ENCODE measurements at regions not wholly inside any gene's neighbourhood (a gene's known extent, or its start where the extent isn't known, plus 50 kb on each side); places are given as distances from the start of the nearest gene placed in this dataset.
"Not testable (repeated sequence)": the region's sequence is repeated elsewhere in the genome, so short reads cannot be mapped to it uniquely, and the experiment has no call there.

DNA sequence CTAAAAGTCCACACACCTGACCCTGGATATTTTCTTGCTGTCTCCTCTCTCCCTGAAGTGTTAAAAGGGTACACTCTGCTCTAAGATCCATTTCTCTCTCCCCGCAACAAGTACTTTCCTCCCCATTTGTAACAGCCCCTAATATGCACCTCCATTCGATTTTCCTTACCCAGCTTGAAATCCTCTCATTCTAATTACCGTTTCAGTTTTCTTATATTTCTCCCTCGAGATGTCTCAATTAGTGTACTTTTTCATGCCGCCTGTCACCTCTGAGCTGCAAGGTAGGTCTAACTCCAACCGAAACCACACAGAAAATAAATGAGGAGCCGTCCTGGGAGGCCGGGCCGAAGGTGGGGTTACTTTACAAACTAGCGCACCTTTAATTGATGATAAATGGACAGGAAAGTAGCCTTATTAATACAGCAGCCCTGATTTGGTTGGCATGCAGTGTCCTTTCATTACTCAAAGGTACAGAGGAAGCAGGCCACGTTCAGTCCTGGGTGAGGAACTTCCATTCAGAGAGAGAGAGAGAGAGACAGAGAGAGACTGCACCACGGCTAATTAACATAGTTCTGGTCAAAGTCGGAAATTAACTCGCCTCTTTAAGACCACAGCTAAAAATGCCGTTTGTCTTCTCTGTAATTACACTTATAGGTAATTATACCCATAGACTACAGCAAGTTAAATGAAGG lies 319.9 kb downstream of the ARRDC4 start:
- DNase-seq, result no peak

- no peak for DNase-seq
Measured at GRCh38 chr15:98281130-98281529, 320.6 kb downstream of the ARRDC4 start.

DNA sequence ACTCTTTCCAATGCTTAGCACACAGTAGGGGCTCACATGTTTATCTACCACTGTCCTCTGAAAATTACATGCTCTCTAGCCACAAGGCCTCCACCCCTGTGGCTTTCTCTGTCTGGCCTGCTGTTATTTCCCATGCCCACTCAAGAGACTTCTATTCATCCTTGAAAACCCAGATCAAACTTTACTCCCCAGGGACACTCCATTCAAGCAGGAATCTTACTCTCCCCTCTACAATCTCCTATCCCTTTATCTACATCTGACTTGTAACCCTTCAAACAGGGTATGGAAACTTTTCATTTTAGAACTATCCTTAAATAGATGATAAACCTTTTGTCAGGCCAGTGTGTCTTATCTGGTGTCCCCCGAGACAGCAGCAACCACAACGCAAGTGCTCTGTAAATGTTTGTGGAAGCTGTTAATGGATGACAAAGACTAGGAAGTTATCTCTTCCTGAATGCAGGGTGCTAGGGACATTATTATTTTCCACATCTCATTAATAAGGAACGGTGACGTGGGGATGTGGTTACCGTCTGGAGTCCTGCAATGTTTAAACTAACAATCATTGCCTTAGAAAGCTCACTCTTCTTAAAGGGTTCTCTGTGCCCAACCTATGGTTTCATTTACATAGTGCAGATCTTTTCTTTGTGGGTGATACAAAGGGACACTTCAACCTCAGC lies 322.3 kb downstream of the ARRDC4 start:
- no peak for DNase-seq

DNA sequence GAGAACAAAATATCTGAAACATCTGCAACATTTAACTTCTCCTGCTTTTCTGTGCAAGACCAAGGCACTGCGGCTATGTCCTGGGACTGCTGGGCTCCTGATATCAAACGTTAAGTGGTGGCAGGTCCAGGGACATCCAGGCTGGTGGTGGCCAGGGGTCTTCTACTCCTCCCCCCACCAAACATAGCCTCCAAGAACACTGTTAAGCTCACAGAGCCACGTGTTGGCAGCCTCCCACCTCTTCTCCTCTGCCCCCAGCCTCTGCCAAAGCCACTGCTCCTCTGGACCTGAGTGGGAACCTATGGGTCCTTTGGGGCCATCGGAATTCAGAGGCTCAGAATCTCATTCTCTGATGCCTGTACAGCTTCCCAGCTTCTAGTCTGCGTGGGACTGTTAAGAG lies 325.7 kb downstream of the ARRDC4 start:
- no peak for DNase-seq

DNA sequence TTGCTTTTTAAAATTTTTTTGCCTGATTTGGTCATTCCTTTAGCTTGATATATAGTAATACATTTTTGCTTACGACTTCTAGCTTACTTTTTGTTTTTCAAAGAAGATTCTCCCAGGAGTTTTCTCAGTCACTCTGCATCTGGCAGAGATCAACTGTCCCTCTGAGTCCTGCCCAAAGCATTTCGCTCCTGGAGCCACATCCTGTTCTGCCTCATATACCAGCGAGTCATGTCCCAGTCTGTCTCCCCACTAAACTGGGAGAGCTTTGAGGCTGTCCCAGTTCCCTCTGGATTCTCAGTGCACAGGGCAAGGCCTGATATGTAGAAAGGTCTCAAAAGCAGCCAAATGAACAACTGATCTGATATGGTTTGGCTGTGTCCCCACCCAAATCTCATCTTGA lies 326.3 kb downstream of the ARRDC4 start:
- DNase-seq, result no peak

DNA sequence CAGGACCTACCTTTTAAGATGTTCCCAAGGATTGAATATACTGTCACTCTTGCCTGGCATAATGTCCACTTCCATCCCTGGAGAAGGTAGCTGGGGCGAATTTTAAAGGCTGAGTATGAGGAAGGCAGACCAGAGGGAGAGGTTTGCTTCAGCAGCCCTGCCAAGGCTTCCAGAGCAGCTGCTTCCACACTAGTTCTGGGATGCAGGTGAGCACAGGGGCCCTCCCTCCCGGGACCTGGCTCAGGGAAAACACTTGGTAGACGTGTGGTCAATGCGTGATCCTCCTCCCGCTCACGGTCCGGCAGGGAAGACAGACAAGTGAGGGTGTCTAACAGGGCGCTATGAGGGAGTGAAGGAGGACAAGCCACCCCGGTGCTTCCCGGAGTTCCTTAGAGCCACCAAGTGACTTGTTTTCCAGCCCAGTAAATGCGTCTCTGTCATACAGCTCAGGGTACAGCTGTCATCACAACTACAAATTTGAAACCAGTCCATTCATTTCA lies 327.6 kb downstream of the ARRDC4 start:
- no peak for DNase-seq

- DNase-seq, result no peak
Measured at GRCh38 chr15:98289747-98290146, 329.2 kb downstream of the ARRDC4 start.

DNA sequence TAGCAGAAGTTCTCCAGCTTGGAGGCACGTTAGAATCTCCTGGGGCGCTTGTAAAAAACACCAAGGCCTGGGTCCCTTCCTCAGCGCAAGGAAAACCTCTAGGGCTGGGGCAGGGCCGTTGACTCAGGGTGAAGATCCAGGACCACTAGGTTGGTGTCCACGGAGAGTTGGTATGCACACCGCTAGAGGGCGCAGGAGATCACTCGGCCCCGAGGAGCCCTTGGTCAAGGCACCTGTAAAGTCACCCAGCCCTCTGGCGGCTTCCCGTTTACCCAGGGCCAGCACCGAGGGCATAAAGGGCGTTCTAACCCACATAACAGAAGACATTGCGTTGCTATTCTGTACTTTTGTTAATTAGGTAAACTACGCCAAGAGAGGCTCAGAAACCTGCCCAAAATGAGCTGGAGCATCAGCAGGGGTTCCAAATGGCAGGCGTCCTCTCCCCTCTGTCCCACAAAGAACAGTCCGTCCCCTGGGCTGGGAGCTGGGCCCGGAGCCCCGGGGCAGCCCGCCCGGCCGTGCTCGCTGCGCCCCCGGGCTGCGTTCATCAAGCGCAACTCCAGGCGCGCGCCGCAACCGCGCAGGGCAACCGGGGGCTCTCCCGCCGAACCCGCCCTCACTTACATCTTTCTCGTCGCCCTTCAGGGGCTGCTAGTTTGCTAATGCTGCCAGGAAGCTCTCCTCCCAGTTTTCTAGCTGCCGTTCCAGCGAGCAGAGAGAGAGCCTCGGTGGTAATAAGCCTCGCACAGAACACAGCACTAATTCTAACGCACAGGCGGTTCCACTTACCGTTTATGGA lies 332.1 kb downstream of the ARRDC4 start:
- no peak for DNase-seq

DNA sequence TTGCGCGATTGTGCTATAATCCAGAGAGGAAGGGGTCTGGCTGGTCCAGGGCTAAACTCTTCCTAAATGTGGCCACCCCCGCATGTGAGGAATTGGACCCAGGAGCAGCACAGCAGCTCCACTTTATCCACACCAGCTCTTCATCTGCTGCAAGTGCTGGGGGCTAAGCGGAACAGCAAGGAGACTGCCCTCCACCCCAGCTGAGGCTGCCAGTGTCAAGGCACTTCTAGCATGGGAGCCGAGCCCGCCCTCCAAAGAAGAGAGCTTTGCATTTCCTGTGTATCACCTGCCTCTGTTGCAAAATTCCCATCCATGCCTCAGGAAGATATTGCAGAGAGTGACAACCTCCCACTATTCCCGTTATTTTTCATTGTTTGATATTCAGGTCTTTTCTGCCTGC lies 333.6 kb downstream of the ARRDC4 start:
- no peak for DNase-seq

GRCh38 chr15:98295101-98295759 lies 334.7 kb downstream of the ARRDC4 start:
- not testable (repeated sequence) for DNase-seq

GRCh38 chr15:98296653-98297052 lies 336.1 kb downstream of the ARRDC4 start:
- DNase-seq, result no peak

- DNase-seq, result no peak
Measured at GRCh38 chr15:98304371-98304770, 343.9 kb downstream of the ARRDC4 start.

- no peak for DNase-seq
Measured at GRCh38 chr15:98308117-98308516, 340.2 kb upstream of the IGF1R start.

DNA sequence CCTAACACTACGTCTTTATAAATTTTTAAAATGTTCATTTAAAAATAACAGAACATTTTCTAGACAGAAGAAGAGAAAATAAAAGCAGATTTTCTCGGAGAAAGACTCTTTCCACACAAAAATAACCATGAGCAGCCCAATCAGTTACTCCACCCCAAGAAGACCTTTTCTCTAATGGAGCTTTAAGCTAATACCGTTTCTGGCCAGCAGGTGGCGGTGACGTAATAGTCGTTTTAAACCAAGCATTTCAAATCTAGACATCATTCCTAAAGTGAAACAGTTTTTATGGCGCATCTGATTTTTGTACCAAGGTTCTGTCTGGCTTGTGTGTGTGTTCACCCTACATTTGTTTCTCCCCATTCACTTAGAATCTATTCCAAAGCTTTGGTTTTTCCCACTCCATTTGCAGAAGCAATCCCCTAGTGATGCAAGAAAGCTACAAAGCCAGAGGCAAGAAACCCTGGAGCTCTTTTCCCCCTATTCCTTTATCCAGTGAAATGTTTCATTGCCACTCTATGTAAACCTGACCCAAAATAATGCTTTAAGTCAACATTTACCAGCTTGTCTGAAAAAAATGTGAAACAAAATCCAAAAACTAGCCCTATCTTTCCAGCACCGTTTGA lies 336.7 kb upstream of the IGF1R start:
- DNase-seq, result peak; percentile 2

- no peak for DNase-seq
Measured at GRCh38 chr15:98312913-98313312, 335.4 kb upstream of the IGF1R start.

DNA sequence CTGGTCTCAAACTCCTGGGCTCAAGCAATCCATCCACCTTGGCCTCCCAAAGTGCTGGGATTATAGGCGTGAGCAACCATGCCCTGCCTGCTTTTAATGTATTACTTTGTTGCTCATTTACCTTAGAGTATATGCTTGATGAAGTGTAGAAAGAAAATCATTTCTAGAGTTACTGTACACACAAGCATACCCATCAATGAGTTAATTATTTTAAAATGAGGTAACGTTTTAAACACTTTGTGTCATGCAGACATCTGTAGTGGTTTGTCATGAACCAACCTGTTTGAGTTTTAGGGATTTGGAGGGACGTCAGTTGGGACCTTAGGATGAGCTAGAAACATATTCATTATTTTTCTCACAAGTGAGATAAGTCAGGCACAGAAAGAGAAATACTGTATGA lies 332.4 kb upstream of the IGF1R start:
- no peak for DNase-seq

DNA sequence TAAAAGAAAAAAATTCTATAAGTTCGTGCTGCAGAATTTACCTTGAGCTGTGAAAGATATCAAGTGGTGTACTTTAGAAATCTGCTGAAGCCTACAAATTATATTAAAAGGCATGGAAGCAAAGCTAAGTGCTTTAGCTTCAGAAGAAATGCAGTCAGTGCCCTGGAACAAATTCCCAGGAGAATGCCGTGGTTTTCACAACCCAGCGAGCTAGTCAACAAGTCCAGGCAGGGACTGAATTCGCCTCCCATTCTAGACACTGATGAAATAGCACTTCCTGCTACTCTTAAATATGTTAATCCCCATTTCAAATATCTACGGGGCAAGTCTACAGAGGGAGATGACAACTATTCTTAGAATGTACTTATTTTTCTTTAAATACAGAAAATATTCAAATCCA lies 326.4 kb upstream of the IGF1R start:
- no peak for DNase-seq

GRCh38 chr15:98322581-98322980 lies 325.8 kb upstream of the IGF1R start:
- DNase-seq, result no peak

DNA sequence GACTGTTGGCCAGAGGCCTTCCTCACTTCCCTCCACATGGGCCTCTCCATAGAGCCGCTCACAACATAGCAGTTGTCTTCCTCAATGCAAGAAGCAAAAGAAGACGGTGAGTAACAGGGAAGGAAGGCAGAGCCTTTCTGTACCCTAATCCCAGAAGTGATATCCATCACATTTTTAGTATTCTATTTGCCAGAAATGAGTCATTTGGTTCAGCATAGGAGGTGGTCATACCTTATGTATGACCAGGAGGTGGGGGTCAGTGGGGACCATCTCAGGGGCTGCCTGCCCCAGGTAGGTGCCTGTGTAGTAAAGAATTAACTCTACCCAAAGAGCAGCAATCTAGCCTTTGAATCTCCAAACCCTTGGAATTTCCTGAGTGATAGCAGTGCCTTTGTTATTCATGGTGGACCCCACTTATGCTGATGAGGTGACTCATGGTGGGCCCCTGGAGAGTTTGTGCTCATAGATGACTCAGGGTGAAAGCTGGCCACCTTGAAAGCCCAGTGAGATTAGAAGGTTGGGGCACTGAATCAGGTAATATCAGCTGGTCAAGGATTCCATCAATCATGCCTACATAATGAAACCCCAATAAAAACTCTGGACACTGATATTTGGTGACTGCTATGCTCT lies 323.9 kb upstream of the IGF1R start:
- no peak for DNase-seq

- no peak for DNase-seq
Measured at GRCh38 chr15:98326804-98327203, 321.5 kb upstream of the IGF1R start.

DNA sequence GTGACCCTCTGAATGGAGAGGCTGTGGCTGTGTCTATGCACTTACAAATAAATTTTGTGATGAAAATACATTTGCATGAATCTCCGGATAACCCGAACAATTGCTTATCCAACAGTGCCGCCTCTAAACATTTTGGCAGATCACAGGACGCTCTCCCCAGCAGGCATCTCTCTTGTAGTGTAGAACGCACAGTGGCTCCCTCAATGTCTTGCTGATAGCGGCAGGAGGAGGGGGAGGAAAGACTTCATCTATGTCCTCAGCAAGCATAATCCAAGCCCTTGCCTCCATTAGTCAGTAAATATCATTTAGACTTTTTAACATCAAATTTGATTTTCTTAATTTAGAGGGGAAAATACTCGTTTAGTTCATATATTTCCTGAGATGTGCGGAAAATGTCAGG lies 318.1 kb upstream of the IGF1R start:
- no peak for DNase-seq
